ENCODE measurements at regions not wholly inside any gene's neighbourhood (a gene's known extent, or its start where the extent isn't known, plus 50 kb on each side); places are given as distances from the start of the nearest gene placed in this dataset.

DNA sequence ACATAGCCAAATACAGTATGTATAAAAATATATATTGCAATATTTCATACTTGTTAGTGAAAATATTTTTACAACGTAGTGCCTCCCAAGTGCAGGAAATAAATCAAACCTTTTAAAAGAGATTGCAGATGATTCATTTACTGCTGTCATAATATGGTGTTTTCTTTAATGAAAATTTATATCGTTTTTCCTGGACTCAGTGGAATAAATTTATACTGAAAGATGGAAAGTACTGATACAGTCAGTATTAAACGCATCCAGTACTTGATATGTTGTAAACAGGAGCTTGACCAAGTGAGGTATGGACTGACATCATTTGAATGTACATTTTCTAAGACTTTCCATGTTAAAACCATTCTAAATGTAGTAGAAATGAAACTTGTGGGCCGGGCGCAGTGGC, 143.4 kb upstream of the ZNF608 start:
- in situ Hi-C loops (cut with MboI): no loop called here
- POLR2A ChIA-PET: no interaction called here
- Histone ChIP-seq H3K4me3 (no peak overlapping the region), H3K27ac (ENCODE audit: control insufficient read depth, insufficient read depth) (no peak overlapping the region), H4K20me1 (ENCODE audit: control insufficient read depth, insufficient read depth) (no peaks in the 10 kb centered on the region), H3K27me3 (replicated peaks in 1 of 2; ENCODE audit: control insufficient read depth in 2 of 2, insufficient read depth in 2 of 2, low read length in 1 of 2) (no peaks in the 10 kb centered on the region), H3K79me2 (ENCODE audit: control insufficient read depth, insufficient read depth, low read length) (no peaks in the 10 kb centered on the region), H2AFZ (ENCODE audit: control insufficient read depth, low read depth, low read length) (no peak overlapping the region), H3K4me2 (ENCODE audit: control insufficient read depth, insufficient read depth) (no peak overlapping the region), H3K36me3 (ENCODE audit: control insufficient read depth in 2 of 2, insufficient read depth in 2 of 2, low read length in 1 of 2) (no peaks in the 10 kb centered on the region), H3K4me1 (ENCODE audit: control insufficient read depth, insufficient read depth, low read length) (no peaks in the 10 kb centered on the region), H3K9ac (ENCODE audit: control insufficient read depth, insufficient read depth, low read length) (no peak overlapping the region), H3K9me3 (replicated peaks; ENCODE audit: control insufficient read depth, insufficient read depth, low read length) (no peaks in the 10 kb centered on the region; the same call in 2 of the 3 replicates)
- DNase-seq (ENCODE audit: low read depth, low spot score) (no peak), FAIRE-seq (no peak), ATAC-seq (no peak)
- no TSS peak for BruUV-seq (replicated peaks)
- RAD21 ChIA-PET (ENCODE audit: unreplicated experiment): interaction anchor here (1.0 kb wide), 1 partner anchor 31 kb away, joined by 4 read pairs; no protein-coding TSS in a partner anchor
- CTCF ChIA-PET: interaction anchor here (1.2 to 1.4 kb wide), 3 partner anchors 18 to 140 kb away, joined by 3 to 4 read pairs (median 3); no protein-coding TSS in a partner anchor
- 73% methylated on average over 5 of the region's 5 CpGs for WGBS (ENCODE audit: insufficient coverage, insufficient replicate concordance, low lambda C conversion rate, missing lambda C conversion rate)
- intact Hi-C loops (cut with micrococcal nuclease; ENCODE audit: unreplicated experiment): no loop called here
- TF ChIP-seq WRNIP1 (IDR thresholded peaks at IDR 0.05; ENCODE audit: borderline replicate concordance, low read depth, low read length): no peak
- TF ChIP-seq POLR2A (IDR thresholded peaks at IDR 0.05; ENCODE audit: low read depth, low read length): no peak
- TF ChIP-seq FOS (IDR thresholded peaks at IDR 0.05; ENCODE audit: borderline replicate concordance, extremely low read depth, insufficient read length): no peak
- no peak for TF ChIP-seq TAF1 (IDR thresholded peaks at IDR 0.05; ENCODE audit: borderline replicate concordance, low read depth, low read length)
- no peak for TF ChIP-seq HDAC2 (IDR thresholded peaks at IDR 0.05)
- TF ChIP-seq, protein P1, sequence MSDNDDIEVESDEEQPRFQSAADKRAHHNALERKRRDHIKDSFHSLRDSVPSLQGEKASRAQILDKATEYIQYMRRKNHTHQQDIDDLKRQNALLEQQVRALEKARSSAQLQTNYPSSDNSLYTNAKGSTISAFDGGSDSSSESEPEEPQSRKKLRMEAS (IDR thresholded peaks at IDR 0.05; ENCODE audit: low read depth, low read length): no peak
- no peak for TF ChIP-seq CHD2 (IDR thresholded peaks at IDR 0.05; ENCODE audit: borderline replicate concordance, low read depth, low read length)
- TF ChIP-seq POU2F2 (IDR thresholded peaks at IDR 0.05; ENCODE audit: borderline replicate concordance, low read depth, low read length): no peak
- TF ChIP-seq CBX5 (IDR thresholded peaks at IDR 0.05; ENCODE audit: low read depth): no peak
- no peak for TF ChIP-seq RB1 (IDR thresholded peaks at IDR 0.05; ENCODE audit: borderline replicate concordance)
- TF ChIP-seq, protein P2, sequence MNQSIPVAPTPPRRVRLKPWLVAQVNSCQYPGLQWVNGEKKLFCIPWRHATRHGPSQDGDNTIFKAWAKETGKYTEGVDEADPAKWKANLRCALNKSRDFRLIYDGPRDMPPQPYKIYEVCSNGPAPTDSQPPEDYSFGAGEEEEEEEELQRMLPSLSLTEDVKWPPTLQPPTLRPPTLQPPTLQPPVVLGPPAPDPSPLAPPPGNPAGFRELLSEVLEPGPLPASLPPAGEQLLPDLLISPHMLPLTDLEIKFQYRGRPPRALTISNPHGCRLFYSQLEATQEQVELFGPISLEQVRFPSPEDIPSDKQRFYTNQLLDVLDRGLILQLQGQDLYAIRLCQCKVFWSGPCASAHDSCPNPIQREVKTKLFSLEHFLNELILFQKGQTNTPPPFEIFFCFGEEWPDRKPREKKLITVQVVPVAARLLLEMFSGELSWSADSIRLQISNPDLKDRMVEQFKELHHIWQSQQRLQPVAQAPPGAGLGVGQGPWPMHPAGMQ (IDR thresholded peaks at IDR 0.05; ENCODE audit: borderline replicate concordance): no peak
- TF ChIP-seq TCF3 (IDR thresholded peaks at IDR 0.05; ENCODE audit: borderline replicate concordance, insufficient read depth, low read depth, low read length): no peak
- TF ChIP-seq NR2F1 (conservative IDR thresholded peaks at IDR 0.05): no peak
- no peak for TF ChIP-seq LARP7 (IDR thresholded peaks at IDR 0.05)
- TF ChIP-seq, protein P3, sequence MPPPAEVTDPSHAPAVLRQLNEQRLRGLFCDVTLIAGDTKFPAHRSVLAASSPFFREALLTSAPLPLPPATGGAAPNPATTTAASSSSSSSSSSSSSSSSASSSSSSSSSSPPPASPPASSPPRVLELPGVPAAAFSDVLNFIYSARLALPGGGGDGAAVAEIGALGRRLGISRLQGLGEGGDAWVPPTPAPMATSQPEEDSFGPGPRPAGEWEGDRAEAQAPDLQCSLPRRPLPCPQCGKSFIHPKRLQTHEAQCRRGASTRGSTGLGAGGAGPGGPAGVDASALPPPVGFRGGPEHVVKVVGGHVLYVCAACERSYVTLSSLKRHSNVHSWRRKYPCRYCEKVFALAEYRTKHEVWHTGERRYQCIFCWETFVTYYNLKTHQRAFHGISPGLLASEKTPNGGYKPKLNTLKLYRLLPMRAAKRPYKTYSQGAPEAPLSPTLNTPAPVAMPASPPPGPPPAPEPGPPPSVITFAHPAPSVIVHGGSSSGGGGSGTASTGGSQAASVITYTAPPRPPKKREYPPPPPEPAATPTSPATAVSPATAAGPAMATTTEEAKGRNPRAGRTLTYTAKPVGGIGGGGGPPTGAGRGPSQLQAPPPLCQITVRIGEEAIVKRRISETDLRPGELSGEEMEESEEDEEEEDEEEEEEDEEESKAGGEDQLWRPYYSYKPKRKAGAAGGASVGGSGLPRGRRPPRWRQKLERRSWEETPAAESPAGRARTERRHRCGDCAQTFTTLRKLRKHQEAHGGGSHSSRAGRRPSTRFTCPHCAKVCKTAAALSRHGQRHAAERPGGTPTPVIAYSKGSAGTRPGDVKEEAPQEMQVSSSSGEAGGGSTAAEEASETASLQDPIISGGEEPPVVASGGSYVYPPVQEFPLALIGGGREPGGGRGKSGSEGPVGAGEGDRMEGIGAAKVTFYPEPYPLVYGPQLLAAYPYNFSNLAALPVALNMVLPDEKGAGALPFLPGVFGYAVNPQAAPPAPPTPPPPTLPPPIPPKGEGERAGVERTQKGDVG (CRISPR knock-in tag; IDR thresholded peaks at IDR 0.05): no peak
- TF ChIP-seq, protein P4, sequence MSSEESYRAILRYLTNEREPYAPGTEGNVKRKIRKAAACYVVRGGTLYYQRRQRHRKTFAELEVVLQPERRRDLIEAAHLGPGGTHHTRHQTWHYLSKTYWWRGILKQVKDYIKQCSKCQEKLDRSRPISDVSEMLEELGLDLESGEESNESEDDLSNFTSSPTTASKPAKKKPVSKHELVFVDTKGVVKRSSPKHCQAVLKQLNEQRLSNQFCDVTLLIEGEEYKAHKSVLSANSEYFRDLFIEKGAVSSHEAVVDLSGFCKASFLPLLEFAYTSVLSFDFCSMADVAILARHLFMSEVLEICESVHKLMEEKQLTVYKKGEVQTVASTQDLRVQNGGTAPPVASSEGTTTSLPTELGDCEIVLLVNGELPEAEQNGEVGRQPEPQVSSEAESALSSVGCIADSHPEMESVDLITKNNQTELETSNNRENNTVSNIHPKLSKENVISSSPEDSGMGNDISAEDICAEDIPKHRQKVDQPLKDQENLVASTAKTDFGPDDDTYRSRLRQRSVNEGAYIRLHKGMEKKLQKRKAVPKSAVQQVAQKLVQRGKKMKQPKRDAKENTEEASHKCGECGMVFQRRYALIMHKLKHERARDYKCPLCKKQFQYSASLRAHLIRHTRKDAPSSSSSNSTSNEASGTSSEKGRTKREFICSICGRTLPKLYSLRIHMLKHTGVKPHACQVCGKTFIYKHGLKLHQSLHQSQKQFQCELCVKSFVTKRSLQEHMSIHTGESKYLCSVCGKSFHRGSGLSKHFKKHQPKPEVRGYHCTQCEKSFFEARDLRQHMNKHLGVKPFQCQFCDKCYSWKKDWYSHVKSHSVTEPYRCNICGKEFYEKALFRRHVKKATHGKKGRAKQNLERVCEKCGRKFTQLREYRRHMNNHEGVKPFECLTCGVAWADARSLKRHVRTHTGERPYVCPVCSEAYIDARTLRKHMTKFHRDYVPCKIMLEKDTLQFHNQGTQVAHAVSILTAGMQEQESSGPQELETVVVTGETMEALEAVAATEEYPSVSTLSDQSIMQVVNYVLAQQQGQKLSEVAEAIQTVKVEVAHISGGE (CRISPR knock-in tag; IDR thresholded peaks at IDR 0.05): no peak
- SMC1A ChIA-PET (ENCODE audit: uncharacterized antibody, unreplicated experiment): interaction anchor here (1.2 to 1.6 kb wide), 5 partner anchors 19 to 65 kb away, joined by 3 to 7 read pairs (median 4); no protein-coding TSS in a partner anchor

Measured in GM12878 (cell line).